ENCODE measurements at regions not wholly inside any gene's neighbourhood (a gene's known extent, or its start where the extent isn't known, plus 50 kb on each side); places are given as distances from the start of the nearest gene placed in this dataset.
"Not testable (repeated sequence)": the region's sequence is repeated elsewhere in the genome, so short reads cannot be mapped to it uniquely, and the experiment has no call there.

DNA sequence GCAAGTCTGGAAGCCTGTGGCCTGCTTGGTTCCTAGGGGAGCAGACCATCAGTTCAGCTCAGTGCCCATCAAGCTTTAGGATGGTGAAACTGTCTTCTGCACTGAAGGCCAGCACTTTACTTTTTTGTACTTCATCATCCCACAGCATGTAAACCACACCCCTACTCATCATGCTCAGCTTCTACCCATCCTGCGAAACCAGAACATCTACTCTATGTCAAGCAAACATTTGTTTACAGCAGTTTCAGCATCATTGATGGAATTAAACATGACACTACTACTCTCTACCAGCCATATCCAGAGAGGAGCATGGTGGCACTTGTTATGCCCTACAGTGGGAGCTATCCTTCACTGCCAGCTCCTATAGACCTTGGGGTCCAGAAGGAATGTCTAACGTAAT is 306.6 kb downstream of the SOX2 start:
- in situ Hi-C loops (cut with MboI; ENCODE audit: low sequenced_read_pairs, unreplicated experiment): no loop called here
- DNase-seq (ENCODE audit: low spot score): no peak
- TF ChIP-seq, protein P1, sequence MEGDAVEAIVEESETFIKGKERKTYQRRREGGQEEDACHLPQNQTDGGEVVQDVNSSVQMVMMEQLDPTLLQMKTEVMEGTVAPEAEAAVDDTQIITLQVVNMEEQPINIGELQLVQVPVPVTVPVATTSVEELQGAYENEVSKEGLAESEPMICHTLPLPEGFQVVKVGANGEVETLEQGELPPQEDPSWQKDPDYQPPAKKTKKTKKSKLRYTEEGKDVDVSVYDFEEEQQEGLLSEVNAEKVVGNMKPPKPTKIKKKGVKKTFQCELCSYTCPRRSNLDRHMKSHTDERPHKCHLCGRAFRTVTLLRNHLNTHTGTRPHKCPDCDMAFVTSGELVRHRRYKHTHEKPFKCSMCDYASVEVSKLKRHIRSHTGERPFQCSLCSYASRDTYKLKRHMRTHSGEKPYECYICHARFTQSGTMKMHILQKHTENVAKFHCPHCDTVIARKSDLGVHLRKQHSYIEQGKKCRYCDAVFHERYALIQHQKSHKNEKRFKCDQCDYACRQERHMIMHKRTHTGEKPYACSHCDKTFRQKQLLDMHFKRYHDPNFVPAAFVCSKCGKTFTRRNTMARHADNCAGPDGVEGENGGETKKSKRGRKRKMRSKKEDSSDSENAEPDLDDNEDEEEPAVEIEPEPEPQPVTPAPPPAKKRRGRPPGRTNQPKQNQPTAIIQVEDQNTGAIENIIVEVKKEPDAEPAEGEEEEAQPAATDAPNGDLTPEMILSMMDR (IDR thresholded peaks at IDR 0.05; ENCODE audit: borderline replicate concordance, control extremely low read depth, extremely low read depth, insufficient read depth, missing control alignments): no peak

DNA sequence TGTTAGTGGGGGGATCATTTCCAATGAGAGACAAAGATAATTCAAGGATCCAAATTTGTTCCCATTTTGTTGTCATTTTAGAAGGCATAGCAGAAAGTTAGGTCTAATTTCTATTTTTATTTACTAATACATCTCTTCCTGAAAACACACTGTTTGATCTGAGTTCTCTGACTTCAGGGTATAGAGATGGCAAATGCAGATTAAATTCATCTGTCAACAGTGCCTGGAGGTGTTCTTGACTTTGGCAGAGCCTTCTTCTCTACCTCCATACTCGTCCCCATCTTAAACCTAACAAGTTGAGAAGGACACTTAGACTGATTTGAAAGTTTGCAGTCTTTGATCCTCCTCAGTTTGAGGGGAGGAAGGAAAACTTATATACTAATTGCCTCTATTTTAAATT is 308.2 kb downstream of the SOX2 start:
- in situ Hi-C loops (cut with MboI; ENCODE audit: low sequenced_read_pairs, unreplicated experiment): no loop called here

DNA sequence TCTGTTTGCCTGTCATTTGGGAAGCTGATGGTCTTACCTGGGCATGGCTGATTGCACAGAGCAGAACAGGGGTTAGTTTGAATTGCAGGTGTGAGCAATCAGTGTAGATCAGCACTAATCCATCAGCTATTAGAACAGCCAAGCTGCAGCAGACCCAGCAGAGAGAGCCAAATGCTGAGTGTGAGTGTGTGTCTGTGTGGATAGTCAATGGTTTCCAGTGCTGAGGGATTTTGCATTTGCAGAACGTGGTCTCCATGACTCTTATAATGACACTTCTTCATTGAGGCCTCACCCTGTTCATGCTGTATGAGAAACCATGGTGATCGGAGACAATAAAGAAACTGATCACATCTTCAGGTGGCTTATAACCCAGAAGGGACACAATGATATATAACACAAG is 312.1 kb downstream of the SOX2 start:
- TF ChIP-seq, protein P1 (IDR thresholded peaks at IDR 0.05; ENCODE audit: borderline replicate concordance, control extremely low read depth, extremely low read depth, insufficient read depth, missing control alignments): no peak
- DNase-seq (ENCODE audit: low spot score): no peak
- in situ Hi-C loops (cut with MboI; ENCODE audit: low sequenced_read_pairs, unreplicated experiment): no loop called here

More for the DNA sequence above, 308.2 kb downstream of the SOX2 start:
- no peak for DNase-seq (ENCODE audit: low spot score)
- TF ChIP-seq, protein P1 (IDR thresholded peaks at IDR 0.05; ENCODE audit: borderline replicate concordance, control extremely low read depth, extremely low read depth, insufficient read depth, missing control alignments): no peak

DNA sequence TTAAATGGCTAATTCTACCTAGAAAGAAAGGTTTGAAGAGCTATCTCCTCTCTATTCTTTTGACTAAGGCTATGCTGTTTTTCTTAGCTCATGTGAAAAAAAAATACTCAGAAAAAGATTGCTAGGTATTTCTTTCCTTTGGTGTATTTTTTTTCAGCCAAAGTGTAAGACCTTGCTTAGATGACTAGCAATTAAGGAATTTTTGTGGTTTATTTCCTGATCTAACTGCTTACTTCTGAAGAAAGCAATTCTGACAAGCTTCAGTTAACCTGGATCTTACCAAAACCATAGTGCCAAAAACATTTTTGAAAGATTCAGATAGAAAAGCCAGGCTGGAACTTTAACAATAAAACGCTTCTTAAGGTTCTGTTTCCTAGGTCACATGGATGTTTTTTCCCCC is 315.6 kb downstream of the SOX2 start:
- TF ChIP-seq, protein P1 (IDR thresholded peaks at IDR 0.05; ENCODE audit: borderline replicate concordance, control extremely low read depth, extremely low read depth, insufficient read depth, missing control alignments): no peak
- DNase-seq (ENCODE audit: low spot score): no peak
- in situ Hi-C loops (cut with MboI; ENCODE audit: low sequenced_read_pairs, unreplicated experiment): no loop called here

DNA sequence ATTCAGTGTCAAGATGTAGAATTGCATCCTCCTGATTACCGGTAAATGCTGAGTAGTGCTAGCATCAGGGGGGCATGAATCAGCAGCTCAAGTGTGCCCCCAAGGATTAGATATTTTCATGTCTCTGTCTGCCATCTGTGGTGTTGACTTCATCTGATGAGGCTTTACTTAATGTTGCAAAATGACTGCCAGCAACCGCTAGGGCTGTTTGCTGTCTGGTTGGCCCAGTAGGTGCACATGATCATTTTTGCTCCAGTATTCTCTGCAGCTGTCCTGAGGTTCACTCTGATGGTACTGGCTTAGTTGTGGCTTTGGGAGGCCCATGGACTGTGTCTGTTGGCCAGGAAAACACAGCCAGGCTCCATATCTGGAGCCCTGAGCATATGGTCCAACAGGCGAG is 316.4 kb downstream of the SOX2 start:
- TF ChIP-seq, protein P1 (IDR thresholded peaks at IDR 0.05; ENCODE audit: borderline replicate concordance, control extremely low read depth, extremely low read depth, insufficient read depth, missing control alignments): no peak
- DNase-seq (ENCODE audit: low spot score): no peak
- in situ Hi-C loops (cut with MboI; ENCODE audit: low sequenced_read_pairs, unreplicated experiment): no loop called here

DNA sequence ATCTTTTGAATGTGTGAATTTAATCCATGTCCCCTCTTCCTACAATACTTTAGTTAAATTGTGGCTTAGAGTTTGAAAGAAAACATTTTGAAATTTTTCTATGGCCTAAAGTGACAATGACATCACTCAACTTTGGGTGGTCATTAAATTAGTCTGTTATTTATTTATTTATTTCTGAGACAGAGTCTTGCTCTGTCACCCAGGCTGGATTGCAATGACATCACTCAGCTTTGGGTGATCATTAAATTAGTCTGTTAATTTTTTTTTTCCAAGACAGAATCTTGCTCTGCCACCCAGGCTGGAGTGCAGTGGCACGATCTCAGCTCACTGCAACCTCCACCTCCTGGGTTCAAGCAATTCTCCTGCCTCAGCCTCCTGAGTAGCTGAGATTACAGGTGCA is 322.5 kb downstream of the SOX2 start:
- in situ Hi-C loops (cut with MboI; ENCODE audit: low sequenced_read_pairs, unreplicated experiment); DNase-seq (ENCODE audit: low spot score): not testable (repeated sequence)

DNA sequence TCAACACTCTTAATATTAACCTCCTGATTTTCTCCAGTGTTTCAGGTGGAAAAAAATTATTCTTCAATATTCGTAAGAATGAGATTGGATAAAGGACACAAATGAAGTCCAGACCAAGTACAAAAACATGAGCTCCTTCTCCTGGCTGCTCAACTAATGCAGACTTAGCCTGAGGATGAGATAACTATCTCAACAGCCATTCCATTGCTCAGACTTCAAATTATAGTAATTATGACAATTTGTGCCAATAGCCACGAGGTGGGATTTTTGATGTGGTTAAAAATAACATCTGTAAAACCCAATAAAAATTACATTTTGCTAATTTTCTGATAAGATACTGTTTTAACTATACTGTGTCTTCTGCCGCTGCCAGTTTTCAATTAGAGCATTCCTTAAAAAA is 323.6 kb downstream of the SOX2 start:
- DNase-seq (ENCODE audit: low spot score): no peak
- in situ Hi-C loops (cut with MboI; ENCODE audit: low sequenced_read_pairs, unreplicated experiment): no loop called here
- TF ChIP-seq, protein P1 (IDR thresholded peaks at IDR 0.05; ENCODE audit: borderline replicate concordance, control extremely low read depth, extremely low read depth, insufficient read depth, missing control alignments): no peak
